ENCODE measurements at regions not wholly inside any gene's neighbourhood (a gene's known extent, or its start where the extent isn't known, plus 50 kb on each side); places are given as distances from the start of the nearest gene placed in this dataset.
"Not testable (repeated sequence)": the region's sequence is repeated elsewhere in the genome, so short reads cannot be mapped to it uniquely, and the experiment has no call there.

DNA sequence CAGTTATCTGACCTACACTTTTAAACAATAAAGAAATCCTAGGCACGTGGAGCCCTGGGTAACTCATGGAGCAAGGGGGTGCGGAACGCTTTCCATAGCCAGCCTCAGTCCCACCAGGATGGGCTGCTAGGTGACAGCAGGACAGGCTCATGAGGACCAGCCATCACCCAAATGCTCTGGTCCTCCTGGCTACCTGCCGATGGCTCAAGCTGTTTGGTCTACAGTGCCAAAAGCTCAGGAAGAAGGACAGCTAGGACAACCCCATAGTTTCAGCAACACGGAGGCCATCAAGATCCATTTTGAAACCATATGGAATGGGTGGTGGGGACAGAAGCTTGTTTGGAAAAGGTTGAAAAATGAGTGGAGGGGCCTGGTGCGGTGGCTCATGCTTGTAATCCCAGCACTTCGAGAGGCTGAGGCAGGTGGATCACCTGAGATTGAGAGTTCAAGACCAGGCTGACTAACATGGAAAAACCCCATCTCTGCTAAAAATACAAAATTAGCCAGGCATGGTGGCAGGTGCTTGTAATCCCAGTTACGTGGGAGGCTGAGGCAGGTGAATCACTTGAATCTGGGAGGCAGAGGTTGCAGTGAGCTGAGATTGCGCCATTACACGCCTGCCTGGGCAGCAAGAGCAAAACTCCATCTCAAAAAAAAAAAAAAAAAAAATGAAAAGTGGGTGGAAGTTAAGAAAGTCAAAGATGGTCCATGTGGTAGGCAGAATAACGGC lies 93.7 kb upstream of the ALDH3B2 start:
- DNase-seq: not testable (repeated sequence)

DNA sequence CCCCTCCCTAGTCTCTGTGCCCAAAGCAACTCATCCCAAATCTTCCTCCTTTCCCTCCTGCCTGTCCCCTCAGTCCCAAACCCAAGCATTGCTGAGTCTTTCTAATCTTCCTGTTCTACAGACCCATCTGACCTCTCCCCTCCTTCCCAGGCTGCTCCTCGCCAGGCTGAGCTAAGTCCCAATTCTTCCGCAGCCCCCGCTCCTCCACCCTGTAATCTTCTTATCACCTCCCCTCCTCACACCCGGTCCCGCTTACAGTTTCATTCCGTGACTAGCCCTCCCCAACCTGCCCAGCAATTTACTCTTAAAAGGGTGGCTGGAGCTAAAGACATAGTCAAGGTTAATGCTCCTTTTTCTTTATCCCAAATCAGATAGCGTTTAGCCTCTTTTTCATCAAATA lies 86.8 kb upstream of the ALDH3B2 start:
- not testable (repeated sequence) for DNase-seq

DNA sequence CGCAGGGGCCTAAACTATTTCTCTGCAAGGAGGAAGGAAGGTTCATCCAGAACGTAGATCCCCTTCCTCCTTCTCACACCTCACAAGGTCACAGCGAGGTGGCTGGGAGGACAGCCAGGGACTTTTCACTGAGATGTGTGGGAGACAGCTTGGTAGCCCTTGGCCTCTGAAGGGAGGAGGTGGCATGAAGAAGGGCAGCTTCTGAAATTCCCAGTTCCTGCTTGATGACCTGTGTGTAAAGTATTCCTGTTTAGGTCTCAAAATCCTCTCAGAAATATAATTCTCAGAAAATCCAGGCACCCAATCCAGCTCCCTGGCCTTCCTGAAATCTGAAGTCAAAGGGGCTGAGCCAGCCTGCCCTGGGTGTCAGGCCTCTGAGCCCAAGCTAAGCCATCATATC lies 84.9 kb upstream of the ALDH3B2 start:
- not testable (repeated sequence) for DNase-seq

DNA sequence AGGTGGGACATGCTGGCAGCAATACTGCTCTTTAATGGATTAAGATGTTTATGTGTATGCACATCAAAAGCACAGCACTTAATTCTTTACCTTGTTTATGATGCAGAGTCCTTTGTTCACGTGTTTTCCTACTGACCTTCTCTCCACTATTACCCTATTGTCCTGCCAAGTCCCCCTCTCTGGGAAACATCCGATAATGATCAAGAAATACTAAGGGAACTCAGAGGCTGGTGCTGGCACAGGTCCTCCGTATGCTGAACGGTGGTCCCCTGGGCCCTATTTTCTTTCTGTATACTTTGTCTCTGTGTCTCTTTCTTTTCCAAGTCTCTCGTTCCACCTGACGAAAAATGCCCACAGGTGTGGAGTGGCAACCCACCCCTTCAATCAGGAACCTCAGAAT lies 84.0 kb upstream of the ALDH3B2 start:
- DNase-seq: not testable (repeated sequence)

DNA sequence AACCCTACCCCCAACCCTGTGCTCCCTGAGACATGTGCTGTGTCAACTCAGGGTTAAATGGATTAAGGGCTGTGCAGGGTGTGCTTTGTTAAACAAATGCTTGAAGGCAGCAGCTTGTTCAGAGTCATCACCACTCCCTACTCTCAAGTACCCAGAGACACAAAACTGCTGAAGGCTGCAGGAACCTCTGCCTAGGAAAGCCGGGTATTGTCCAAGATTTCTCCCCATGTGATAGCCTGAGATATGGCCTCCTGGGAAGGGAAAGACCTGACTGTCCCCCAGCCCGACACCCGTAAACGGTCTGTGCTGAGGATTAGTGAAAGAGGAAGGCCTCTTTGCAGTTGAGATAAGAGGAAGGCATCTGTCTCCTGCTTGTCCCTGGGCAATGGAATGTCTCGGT lies 83.6 kb upstream of the ALDH3B2 start:
- not testable (repeated sequence) for DNase-seq

DNA sequence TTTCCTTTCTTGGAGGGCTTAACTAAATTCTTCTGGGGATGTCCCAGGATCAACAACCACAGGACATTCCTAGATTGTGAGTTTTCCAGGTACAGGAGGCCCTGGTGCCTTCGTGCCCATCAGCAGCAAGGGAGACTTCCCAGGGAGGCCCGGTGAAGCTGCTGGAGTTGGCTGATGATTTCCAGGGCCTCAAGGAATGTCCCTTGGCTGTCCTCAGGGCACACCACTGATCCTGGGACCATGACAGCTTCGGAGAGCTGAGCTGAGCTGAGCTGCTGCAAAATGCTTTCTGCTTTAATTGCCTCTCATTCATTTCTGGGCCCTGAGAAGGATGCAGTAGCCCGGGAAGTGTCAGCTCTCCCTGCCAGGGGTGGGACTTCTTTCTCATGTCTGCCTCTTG lies 79.4 kb upstream of the ALDH3B2 start:
- DNase-seq: not testable (repeated sequence)

DNA sequence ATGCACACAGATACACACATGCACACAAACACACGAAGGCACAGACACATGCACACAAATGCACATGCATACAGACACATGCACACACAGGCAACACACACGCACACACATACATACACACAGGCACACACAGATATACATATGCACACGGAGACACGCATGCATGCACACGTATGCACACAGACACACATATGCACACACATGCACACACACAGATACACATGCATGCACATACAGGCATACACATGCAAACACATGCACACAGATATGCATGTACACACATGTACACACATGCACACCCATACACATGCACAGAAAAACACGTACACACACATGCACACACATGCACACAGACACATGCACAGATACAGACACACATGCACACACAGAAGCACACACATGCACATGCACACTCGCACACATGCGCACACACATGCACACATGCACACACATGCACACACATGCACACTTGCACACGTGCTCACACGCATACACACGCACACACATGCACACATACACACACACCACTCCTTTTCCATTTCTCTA lies 70.8 kb upstream of the ALDH3B2 start:
- DNase-seq: no peak

DNA sequence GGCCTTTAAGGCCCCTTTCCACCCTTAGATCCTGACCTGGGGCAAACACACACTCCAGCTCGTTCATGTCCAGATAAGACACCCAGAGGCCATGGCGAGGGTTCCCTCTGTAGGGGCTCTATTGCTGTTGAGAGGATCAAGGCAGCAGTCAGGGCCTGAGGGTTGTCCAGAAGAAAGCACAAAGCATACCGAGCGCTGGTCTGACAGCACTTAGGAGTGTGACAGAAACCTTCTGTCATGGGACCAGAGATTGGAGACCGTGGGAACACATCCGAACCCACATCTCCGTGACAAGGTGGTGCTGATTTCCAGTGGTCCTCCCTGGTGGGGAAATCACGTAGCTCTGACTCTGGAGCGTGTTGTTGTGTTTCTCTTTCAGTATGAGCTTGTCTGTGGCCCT lies 69.8 kb upstream of the ALDH3B2 start:
- DNase-seq: not testable (repeated sequence)

DNA sequence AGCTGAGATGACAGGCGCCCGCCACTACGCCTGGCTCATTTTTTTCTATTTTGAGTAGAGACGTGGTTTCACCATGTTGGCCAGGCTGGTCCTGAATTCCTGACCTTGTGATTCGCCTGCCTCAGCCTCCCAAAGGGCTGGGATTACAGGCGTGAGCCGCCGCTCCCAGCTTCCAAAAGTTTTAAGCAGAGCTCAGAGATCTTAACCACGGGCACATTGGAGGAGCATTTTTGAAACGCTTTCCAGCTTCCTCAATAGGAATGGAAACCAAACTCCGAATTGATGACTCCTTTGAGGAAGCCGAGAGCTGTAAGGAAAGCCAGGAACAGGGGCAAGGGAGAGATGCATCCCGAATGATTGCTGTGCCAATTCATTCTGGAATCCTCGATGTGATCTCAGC lies 63.8 kb upstream of the ALDH3B2 start:
- not testable (repeated sequence) for DNase-seq

DNA sequence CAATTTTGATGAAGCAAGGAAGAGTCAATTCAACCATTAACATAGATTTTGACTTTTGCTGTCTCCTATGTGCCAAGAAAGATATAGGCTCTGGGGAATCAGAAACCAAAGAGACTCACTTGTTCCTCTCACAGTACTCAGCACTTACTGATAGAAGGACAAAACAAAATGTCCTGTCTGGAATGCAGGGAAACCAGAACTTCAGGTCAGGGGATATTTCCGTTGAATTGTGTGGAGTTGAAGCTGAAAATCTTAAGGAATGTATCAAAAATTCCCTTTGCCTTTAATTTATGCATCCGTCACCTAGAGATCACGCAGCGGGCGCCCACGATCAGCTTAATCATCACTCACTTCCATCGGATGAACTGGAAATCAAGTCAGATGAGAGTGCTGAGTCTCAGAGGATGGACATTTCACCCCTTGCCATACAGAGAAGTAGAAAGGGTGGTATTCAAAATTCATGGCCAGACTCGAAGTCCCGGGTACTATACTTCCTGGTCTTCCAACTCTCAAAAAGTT lies 63.2 kb upstream of the ALDH3B2 start:
- not testable (repeated sequence) for DNase-seq

DNA sequence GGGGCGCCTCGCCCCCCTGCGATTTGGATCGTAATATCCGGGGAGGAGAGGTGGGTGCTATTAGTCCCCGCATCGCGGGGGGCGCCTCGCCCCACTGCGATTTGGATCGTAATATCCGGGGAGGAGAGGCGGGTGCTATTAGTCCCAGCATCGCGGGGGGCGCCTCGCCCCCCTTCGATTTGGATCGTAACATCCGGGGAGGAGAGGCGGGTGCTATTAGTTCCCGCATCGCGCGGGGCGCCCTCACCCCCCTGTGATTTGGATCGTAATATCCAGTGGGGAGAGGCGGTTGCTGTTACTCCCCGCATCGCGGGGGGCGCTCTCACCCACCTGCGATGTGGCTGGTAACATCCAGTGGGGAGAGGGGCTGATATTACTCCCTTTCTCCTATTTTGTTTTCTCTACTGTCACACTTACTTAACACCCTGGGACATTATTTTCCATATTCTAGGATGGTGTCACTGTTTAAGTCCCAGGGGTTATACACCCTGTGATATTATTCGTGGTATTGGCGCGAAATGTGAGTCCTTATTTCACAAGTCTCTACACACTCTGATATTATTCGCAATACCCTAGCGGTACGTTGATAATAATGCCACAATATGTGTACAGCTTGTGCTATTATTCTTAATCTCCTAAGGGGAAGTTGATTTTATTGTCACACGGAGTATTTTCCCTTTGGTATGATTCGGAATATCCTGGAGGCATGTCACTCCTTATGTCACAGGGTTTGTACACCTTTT lies 57.8 kb upstream of the ALDH3B2 start:
- DNase-seq: peak; percentile 0

DNA sequence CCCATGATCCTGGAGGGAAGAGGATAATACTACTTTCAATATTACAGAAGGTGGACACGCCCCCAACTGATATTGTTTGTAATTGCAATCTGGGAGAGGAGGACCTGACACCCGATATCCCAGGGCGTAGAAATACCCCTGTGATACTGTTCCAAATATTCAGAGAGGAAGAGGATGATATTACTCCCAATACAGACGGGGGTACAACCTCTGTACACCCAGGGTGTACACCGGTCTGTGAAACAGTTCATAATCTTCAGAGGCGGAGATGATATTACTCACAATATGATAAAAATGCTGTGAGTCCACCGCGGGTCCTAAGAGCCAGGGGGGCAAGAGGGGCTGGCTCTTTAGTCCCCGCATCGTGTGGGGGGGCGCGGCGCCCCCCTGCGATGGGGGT lies 57.2 kb upstream of the ALDH3B2 start:
- no peak for DNase-seq

DNA sequence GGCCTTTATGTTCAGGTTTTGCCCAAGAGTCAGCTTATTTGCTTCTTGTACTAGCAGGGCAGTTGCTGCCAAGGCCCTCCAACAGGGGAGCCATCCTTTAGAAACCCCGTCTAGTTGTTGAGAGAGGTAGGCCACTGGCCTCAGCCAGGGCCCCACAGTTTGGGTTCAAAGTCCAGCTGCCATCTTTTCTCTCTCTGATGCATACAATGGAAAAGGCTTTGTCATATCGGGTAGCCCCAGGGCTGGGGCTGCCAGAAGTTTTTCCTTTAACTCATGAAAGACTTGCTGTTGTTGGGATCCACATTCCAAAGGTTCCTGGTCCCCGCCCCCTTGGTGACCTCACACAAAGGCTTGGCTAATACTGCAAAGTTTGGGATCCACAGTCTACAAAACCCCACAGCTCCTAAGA lies 53.7 kb upstream of the ALDH3B2 start:
- DNase-seq: peak; percentile 1

DNA sequence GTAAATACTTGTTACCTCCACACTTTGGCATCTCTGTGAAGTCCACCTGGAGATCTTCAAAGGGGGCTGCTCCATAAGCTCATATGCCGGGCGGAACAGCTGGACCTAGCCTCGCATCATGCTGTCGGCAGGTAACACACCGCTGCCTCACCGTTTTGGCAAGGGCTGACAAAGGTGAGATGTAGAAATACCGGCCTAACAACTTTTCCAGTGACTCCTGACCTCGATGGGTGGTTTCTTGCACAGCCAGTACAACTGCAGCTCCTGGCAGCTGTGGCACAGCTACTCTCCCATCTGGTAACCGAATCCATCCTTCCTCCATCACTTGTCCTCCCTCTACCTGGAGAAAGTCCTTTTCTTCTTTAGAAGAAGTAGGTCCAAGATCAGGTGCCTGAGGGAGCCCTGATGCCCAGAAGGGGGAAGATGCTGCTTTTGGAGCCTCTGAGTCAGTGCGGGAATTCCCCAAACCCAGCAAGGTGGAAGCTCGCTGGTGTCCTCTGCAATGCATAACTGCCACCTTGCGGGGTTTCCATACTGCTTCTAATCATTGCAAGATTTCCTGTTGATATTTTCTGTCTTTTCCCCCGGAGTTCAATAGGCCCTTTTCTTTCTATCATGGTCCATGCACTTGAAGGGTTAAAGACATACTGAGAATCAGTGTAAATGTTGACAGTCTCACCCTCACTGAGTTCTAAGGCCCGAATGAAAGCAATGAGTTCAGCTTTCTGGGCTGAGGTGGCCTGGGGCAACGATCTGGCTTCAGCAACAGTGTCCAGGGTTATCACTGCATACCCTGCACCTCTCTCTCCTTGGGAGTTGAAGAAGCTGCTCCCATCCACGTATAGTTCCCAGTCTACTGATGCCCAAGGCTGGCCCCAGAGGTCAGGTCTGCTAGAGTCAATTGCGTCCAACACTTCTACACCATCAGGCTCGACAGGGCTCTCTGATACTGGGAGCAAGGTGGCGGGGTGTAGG lies 52.9 kb upstream of the ALDH3B2 start:
- not testable (repeated sequence) for DNase-seq

Measured in fibroblast of skin of back (primary cell).